HG03442 (cell line): ENCODE measurements at regions not wholly inside any gene's neighbourhood (a gene's known extent, or its start where the extent isn't known, plus 50 kb on each side); places are given as distances from the start of the nearest gene placed in this dataset.
"Not testable (repeated sequence)": the region's sequence is repeated elsewhere in the genome, so short reads cannot be mapped to it uniquely, and the experiment has no call there.

Experiments used
- ATAC-seq: cut with Tn5 transposase; IDR thresholded peaks from one replicate; pipeline ENCODE4 v1.9.1; 2021; ENCODE audit warnings: mild to moderate bottlenecking, moderate library complexity; ENCODE audit not compliant: unreplicated experiment

DNA sequence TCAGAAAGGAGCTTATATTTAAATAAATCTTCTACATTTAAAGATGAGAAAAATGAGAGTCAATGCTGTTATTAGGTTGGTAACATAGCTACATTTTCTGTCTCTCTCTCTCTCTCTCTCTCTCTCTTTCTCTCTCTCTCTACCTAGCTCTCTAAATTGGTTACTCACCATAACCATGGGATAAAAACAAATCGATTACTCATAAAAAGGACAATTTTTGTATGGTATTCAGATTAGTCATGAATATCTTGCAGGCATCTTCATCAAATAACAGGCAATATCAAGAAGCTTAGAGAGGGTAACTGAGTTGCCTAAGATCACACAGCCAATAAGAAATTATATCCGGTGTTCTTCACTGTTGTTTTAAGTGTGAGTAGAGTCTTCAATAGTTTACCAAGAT is 81.8 kb upstream of the ALCAM start:
- no peak for ATAC-seq

- no peak for ATAC-seq
Measured at GRCh38 chr3:105285653-105286241, 81.0 kb upstream of the ALCAM start.

- no peak for ATAC-seq
Measured at GRCh38 chr3:105293441-105293840, 73.3 kb upstream of the ALCAM start.

- ATAC-seq: not testable (repeated sequence)
Measured at GRCh38 chr3:105296182-105296822, 70.4 kb upstream of the ALCAM start.

DNA sequence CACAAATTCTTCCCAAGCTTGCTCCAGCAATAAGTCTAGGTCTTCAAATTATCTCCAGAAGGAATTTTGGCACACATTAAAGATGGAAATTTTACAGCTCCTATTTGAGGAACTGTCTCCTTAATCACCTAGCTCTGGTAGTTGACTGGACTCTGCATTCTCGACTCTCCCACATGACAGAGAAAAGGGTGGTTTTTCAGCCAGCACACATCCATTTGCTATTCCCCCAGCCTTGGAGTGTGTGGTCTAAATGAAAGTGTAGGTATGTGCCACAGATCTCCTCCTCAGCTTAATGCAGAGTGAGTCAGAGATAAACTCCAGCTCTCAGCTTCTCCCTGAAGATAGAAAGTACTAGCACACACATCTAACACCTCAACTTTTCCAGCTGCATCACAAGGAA is 62.2 kb upstream of the ALCAM start:
- ATAC-seq: no peak

DNA sequence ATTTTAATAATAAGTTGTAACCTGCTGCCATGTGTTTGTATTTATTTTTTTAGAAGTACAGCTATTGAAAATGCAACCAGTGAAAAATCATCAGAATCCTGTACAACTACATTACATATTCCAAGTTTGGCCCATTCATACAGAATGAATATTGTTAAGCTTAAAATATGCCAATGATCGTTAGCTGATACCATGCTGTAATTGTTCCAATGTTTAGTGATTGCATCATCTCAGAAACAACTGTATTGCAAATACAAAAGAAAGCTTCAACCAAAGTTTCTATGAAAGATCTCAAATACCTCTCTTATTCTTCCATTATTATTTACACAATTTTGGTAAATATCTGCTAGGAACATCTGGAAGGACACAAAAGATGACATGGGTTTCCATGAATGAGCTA is 51.6 kb upstream of the ALCAM start:
- no peak for ATAC-seq

GRCh38 chr3:105315815-105316214 is 50.9 kb upstream of the ALCAM start:
- no peak for ATAC-seq

DNA sequence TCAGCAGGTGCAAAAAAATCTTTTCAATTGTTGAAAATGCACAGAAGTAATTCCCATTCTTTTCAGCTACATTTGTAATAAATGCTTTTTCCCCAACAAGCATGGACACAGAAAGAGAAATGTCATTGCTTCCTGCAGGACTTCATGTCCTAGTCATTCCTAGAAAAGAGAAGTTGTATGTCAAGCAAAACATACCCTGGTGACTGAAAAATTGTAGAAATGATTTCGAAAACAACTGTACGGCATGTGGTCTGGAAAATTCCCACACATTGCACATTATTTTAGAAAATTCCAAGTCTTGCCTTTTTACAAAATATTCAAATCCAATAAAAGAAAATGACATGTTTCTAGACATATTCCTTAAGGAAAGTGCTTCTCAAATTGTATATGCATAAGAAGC is 50.4 kb upstream of the ALCAM start:
- no peak for ATAC-seq
